GM11168 (cell line): ENCODE measurements at regions not wholly inside any gene's neighbourhood (a gene's known extent, or its start where the extent isn't known, plus 50 kb on each side); places are given as distances from the start of the nearest gene placed in this dataset.

Experiments used
- in situ Hi-C: fragments of 300-500 bp; cut with MboI; formaldehyde crosslinking; loops from one replicate; pipeline ENCODE4 v1.12.0; 2022; ENCODE audit warnings: low sequenced_read_pairs; ENCODE audit not compliant: unreplicated experiment

DNA sequence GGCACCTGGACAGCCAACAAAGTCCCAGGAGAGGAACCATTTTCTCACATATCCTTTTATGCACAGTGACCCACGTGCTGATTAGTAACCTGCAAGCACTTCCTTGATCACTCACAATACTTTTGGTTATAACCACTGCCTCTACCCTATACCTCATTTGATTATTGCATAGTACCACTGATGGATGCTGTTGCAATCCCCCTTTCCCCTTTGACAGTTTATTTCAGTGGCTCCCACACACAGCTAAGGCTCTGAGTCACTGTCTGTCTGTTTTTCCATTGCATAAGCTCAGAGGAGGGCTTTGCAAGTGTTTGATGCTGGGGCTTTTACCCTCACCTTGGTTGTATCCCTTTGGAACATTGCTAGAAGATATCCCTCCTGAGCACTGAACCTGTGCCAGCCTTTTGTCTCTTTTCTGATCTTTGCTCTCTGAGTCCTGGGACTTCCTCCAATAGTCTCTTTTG is 101.7 kb upstream of the RBBP8 start:
- in situ Hi-C loops: no loop called here

DNA sequence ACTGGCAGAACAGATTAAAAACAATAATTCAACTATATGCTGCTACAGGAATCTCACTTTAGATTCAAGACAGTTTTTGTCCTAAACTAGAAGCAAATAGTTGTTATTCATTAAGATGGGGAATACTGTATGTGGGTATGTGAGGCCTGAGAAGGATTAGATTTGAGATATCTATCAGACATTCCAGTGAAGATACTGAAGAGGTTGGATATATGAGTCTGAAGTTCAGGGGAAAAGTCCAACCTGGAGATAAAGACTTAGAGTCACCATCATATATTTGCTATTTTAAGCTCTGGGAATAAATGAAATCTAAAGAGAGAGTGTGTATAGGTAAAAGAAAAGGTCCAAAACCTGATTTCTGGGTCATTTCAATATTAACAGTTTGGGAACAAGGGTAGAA is 96.2 kb upstream of the RBBP8 start:
- in situ Hi-C loops: no loop called here

DNA sequence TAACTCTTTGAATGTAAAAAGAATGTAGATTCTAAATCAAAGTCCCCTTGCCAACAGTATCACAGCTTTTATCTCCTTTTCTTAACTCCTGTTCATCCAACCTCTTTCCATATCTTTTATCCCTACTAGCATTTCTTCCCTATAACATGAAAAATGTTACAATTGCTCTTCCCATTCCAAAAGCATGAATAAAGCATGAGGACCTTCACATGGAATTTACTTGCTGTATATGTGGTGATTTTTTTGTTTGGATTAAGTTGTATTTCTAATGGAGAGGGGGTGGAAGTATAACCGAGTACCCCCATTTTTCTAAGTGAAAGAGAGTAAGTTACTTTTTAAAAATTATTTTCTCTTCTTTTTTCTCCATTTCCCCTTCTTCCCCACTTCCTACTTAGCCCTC is 94.9 kb upstream of the RBBP8 start:
- in situ Hi-C loops: no loop called here

DNA sequence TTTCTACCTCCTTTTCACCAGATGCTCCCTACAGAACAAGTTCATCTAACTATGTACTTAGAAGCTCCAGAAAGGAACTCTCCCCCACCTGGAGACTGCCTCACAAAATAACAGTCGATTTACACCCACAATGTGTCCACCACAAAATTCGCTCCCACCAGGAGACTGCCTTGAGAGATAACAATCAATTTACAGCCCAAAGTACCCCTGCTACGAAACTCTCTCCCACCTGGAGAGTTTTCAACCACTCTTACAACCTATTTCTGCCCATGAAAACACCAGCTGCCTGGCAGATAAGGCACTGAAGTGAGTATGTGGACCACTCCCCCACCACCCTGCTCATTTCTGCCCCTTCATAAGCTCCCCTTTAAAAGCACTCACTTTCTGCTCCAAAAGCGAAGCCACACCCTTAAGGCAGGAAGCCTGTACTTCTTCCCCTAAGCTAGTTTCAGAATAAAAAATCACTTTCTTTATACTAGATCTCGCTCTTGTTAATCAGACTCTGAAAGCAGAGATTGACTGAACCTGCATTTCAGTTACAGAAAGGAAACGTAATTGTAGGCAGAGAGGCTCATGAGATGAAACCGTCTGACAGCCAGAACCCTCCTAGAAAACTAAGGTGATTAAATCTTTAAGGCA is 94.4 kb upstream of the RBBP8 start:
- in situ Hi-C loops: no loop called here

DNA sequence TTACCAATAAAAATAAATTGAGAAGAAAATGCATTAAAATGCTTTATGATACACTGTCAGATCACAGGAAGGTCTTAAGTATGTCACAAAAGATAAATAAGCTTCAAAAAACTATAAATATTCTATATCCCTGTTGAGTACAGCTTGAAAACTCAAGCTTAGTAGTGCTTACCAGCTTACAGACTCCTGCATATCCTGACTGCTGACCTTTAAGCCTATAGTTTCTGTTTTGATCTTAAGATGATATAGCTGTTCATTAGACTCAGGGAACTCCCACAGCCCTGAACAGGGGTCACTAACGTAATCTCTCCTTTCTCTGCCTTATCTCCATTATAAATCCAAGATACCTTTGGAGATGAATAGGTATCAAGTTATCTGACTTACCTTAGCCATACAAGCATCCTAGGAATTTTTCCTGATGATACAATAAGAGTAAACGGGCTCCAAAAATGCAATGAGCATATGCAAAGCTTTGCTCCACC is 93.7 kb upstream of the RBBP8 start:
- in situ Hi-C loops: no loop called here

DNA sequence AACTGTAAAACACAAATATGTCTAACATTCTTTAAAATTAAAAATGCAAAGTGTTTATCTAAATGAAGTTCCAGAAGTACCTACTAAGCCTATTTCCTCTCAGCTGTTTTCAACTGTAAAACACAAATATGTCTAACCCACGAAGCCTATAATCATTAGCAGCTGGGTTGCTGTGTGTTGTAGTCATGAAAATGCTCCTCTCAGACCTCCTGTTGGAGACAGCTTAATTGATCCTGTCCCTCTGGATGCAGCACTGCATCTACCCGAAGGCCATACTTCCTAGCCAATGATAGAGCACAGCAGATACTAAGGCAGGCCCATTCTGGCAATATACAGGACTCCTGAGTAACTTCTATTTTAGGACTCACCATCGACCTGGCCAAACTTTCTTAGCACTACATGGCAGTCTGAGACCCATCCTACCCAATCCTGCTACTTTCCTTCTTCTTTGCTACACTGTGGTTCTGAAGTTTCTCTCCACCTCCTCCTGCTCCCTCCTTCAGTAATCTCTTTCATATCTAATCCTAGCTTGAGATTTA is 92.5 kb upstream of the RBBP8 start:
- in situ Hi-C loops: no loop called here

DNA sequence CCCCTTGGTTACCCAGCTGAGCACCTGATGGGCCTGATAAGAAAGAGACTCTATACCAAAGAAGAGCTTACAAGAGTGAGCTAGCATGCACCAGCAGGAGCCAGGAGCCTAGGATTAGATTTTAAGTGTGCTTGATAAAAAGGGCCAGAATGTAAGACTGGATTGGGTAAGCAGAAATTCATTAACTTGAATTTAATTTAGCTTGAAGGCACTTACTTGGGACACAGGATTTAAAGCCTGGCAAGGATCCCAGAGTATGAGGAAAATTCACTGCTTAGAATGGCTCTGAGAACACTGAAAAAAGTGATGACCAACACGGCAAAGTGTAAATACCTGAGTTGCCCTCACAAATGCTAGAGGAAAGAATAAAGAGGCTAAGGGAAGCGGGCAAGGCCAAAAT is 91.3 kb upstream of the RBBP8 start:
- in situ Hi-C loops: no loop called here

DNA sequence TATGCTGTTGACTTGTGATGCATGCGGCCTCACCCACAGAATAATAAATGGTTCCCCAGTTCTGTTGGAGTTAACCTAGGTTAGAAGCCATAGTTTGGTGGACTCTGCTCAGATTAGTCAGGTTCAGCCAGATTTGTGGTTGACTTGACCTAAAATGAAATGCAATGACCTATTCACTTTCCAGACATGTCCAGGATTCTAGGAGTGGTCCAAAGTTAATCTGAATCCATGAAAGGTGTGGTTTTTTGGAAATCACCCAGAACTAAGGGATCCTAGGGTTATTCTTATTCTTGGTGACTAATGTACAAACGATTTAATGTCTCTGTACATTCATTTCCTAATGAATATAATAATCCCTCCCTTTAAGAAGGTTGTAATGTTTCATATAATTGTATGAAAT is 88.9 kb upstream of the RBBP8 start:
- in situ Hi-C loops: no loop called here

DNA sequence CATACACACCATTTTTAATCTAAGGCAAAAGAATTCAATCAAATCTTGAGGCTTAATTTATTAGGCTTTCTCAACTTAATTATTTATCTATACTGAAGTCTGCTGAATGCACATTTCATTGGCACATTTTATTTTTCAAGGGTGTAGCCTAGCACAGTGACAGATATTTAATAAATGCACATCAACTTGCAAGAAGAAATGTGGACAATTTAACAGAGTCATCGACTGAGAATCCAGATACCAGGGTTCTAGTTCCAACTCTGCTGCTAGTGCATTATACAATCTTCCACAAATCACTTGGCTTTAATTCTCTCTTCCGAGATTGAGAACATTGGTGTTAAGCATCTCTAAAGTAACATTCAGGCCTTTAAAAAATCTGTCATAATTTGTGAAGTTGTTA is 88.5 kb upstream of the RBBP8 start:
- in situ Hi-C loops: no loop called here

DNA sequence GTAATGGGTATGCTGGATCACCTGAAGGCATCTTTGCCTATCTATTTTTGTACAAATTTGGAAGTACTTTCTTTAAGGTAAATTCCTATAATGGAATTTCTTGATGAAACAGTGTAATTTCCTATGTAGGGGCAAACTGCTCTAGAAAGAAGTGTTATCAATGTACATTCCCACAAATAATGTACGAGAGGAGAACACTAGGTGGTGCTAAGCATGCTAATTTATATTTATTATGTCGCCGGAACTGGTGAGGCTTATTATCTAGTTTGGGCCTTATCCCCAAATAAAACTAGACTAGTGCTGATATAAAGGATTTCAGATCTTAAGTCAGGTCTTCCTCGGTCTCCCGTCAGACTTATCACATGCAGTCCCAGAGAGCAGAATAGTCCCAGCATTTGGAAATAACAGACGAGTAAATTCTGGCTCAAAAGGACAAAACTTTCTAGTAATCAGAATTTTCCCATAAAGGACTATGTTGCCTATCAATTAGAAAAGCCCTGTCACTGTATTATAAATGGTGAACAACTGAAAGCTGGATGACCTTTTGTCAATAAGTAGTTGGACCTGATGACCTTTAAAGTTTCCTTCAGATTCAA is 86.9 kb upstream of the RBBP8 start:
- in situ Hi-C loops: no loop called here

DNA sequence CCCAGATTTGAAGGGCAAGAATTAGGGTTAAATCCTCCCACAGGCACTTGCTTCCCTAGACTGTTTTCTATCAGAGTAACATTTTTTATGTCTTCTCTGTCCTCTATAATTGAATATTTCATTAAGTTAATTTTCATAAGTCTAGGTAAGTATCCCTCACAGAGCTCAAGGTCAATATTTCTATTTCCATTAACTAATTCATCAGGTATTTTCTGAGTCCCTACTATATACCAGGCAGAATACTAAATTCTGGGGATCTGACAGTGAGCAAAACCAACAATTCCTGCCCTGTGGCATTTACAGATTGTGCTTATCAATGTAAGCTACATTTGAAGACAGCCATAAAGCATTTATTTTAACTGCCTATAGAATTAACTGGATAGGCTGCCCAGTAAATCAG is 86.4 kb upstream of the RBBP8 start:
- in situ Hi-C loops: no loop called here

DNA sequence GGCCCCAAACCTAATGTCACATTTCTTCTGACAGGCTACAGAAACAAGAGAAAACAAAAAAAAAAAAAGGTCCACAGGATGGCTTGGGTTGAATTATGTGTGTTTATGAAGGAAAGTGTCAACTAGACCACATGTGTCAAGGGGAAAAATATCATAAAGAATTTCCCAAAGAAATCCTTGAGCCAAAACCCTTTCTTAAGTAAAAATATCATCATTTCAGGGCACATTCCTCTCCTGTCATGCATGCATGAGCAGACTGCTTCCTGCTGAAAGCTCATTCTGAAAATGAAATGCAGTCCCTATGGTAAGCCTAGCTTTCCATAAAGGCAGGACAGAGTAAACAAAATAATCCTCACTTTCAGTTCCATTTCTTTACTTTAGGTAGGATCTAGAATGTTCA is 85.7 kb upstream of the RBBP8 start:
- in situ Hi-C loops: no loop called here

DNA sequence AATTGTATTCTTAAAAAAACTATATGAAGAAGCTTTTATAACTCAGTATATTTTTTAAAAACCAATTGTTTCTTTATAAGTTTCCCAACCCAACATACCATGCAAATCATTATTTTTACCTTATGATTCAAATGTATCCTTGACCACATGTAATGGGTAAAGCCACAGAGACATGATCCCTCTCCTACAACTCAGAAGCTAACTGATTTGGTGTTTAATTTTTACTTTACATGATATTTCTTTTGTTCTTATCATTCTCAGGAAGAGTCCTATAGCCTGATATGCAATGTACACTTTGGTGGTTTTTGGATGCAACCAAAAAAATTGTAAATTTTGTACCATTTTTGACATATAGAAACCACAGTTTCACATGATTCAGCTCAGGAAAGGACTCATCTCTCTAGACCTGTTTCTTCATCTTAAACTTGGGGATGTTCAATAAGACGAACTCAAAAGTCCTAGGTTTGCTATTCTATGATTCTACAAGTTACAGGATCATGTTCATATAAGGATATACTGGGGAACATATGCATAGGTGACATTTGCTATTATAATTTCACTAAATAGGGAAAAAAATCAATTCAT is 85.2 kb upstream of the RBBP8 start:
- in situ Hi-C loops: no loop called here

DNA sequence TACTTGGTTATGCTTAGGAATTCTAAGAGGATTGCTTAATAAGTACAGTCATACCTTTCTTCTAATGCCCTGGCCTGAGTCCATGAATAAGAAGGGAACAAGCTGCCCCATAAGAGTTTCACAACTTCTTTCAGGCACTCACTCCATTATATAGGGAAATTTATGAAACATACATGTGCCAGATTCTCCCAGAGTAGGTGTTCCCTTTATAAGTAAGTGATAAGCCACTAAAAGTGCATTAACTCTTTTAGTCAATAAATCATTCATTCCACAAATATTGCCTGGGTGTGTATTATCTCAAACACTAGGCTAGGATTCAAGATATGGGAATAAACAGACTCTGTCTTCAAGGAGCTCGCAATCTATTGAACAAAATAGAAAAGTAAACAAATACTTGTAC is 84.5 kb upstream of the RBBP8 start:
- in situ Hi-C loops: no loop called here

DNA sequence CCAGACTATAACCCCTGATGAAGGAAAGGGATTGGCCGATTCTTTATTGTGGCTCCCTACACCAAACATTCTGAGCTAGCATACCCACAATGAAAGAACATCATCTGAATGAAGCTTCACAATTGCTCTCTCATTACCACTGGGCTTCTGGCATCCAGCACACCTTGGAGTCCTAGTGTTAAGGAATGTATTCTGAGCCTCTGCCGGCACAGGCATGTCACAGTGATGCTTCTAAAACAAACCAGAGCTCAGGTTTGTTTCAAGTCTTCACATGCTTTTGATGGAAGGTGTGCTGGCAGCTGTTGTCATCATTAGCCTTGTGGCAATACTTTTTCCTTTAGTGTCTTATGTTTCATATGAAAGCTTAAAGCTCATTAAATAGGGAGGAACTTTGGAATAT is 76.3 kb upstream of the RBBP8 start:
- in situ Hi-C loops: no loop called here

DNA sequence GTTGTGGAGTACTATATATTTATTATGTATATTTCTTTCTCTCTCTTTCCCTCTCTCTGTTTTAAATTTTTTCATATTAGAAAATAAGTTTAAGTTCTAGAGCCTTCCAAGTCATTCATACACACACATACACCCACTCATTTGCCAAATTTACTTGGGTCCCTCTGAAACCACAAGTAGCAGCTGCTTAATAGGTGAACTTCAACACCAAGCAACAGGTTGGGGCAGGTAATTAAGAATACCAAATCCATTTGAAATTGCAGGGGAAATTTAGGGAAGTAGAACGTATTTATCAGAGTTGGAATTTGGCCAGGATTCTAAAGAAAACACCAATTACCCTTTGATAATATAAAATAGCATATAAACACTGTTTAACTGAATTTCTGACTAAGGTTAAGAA is 75.0 kb upstream of the RBBP8 start:
- in situ Hi-C loops: no loop called here

DNA sequence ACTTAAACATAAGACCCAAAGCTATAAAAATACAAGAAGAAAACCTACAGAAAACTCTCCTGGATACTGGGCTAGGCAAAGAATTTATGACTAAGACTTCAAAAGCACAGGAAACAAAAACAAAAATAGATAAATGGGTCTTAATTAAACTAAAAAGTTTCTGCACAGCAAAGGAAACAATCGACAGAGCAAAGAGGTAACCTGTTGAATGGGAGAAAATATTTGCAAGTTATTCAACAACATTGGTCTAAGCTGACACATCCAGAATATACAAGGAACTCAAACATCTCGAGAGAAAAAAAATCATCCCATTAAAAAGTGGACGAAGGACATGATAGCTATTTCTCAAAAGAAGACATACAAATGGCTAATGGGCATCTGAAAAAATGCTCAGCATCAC is 72.3 kb upstream of the RBBP8 start:
- in situ Hi-C loops: no loop called here

DNA sequence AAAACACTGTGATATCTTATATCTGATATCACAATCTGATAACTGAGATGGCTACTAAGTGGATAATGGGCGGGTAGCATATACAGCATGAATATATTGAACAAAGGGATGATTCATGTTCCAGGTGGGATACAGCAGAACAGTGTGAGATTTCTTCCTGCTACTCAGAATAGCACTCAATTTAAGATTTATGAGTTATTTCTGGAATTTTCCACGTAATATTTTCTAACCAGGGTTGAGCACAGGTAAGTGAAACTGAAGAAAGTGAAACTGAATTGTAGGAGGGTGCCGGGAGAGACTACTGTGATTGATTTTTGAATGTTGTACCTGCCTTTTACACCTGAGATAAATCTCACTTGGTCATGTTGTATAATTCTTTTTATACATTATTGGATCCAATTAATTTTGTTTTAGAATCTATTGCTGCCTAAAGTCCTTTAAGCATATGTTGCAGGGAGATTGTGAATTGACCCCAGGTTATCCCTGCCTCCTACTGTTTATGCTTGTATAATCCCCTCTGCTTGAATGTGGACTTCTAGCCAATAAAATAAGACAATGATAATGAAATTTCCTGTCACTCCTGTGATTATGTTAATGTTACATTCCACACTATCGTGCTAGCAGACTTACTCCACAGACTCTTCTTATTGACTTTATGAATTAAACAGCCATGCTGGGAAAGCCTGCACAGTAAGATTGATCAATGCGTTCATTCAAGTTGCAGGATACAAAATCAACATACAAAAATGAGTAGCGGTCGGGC is 67.6 kb upstream of the RBBP8 start:
- in situ Hi-C loops: no loop called here

DNA sequence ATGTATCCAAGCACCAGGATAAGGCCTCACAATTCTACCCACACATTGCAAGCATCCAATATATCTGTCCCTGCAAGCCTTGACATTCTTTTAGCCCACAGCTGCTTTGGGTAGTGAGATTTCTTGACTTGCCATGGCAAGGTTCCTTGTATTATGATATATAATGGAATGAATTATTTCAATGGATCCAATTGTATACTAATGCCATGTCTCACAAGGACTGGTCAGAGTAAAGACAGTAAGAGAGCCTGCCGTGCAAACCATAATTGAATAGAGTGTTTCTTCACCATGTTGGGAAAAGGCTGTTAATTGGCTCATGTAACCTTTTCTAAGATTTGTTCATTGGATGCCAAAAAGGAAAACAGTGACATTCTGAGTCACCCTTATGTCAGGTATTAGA is 64.3 kb upstream of the RBBP8 start:
- in situ Hi-C loops: no loop called here

DNA sequence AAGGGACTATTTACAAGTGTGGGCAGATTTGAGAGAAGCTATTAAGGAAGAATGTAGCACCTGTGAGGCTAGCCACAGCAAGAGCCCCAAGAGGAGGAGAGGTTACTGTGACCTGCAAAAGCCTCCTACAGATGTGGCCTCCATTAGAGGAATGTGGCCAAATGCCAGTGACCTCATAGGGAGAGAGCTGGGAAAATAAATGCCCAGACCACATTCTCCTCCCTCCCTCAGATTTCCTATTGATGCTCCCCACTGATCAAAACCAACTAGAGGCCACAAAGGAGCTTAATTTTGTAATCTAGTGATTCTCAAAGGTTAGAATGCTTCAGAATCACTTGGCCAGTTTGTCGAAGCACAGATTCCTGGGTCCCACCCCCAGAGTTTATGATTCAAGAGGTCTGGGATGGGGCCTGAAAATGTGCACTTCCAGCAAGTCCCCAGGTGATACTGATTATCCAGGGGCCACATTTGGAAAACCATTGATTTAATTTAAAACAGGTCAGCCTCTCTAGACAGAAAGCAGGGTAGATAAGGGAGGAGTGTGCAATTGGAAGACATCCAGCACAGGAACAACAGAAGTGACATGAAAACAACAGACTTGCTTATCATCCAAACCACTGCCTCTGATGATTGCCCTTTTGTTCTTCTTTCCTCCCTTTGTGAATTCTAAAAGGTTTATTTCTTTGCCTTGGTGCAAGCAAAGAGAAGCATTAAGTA is 61.2 kb upstream of the RBBP8 start:
- in situ Hi-C loops: no loop called here
